ENCODE measurements at regions not wholly inside any gene's neighbourhood (a gene's known extent, or its start where the extent isn't known, plus 50 kb on each side); places are given as distances from the start of the nearest gene placed in this dataset.
A peak's percentile ranks its signal among the peaks of the same experiment; 100 is the strongest.
"Not testable (repeated sequence)": the region's sequence is repeated elsewhere in the genome, so short reads cannot be mapped to it uniquely, and the experiment has no call there.

DNA sequence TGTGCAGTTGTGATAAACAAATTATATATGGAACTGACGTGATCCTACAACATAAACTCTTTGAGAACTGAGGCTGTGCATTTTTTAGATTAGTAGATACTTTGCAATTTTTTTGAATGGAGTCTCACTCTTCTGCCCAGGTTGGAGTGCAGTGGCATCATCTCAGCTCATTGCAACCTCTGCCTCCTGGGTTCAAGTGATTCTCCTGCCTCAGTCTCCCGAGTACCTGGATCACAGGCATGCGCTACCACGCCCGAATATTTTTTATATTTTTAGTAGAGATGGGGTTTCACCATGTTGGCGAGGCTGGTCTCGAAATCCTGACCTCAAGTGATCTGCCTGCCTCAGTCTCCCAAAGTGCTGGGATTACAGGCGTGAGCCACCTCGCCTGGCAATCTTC, 145.9 kb downstream of the POTEH start:
- DNase-seq; intact Hi-C loops (cut with DNase I); H3K4me1 ChIP-seq; H3K9me3 ChIP-seq; H3K36me3 ChIP-seq; H3K4me3 ChIP-seq; H3K27ac ChIP-seq; ATAC-seq; H3K27me3 ChIP-seq: not testable (repeated sequence)
- 40% methylated on average over 9 of the region's 9 CpGs for WGBS (ENCODE audit: insufficient coverage, low coverage, low lambda C conversion rate, missing lambda C conversion rate)

GRCh38 chr22:15849772-15850171, 159.9 kb downstream of the POTEH start:
- ATAC-seq: peak in 2 of 4 donors; percentile 50 to 55
- H3K4me3 ChIP-seq; H3K9me3 ChIP-seq; H3K27me3 ChIP-seq; H3K36me3 ChIP-seq; H3K4me1 ChIP-seq; H3K27ac ChIP-seq; intact Hi-C loops (cut with DNase I); DNase-seq: not testable (repeated sequence)
- WGBS (ENCODE audit: insufficient coverage, low coverage, low lambda C conversion rate, missing lambda C conversion rate): 75% methylated on average over 1 of the region's 1 CpG

GRCh38 chr22:15853716-15854373, 164.0 kb downstream of the POTEH start:
- DNase-seq: not testable (repeated sequence)
- ATAC-seq: peak in 1 of 4 donors; percentile 68

GRCh38 chr22:15854421-15854820, 164.6 kb downstream of the POTEH start:
- intact Hi-C loops (cut with DNase I); H3K36me3 ChIP-seq; H3K9me3 ChIP-seq; H3K27ac ChIP-seq; H3K27me3 ChIP-seq; H3K4me1 ChIP-seq; H3K4me3 ChIP-seq: not testable (repeated sequence)
- 64% methylated on average over 7 of the region's 17 CpGs for WGBS (ENCODE audit: insufficient coverage, low coverage, low lambda C conversion rate, missing lambda C conversion rate)
- DNase-seq (peak; percentile 13 to 53 (median 46)), ATAC-seq (peak in 2 of 4 donors; percentile 28 to 58)

More at GRCh38 chr22:15853716-15854373, 164.0 kb downstream of the POTEH start:
- H3K27ac ChIP-seq; H3K4me1 ChIP-seq; H3K36me3 ChIP-seq; intact Hi-C loops (cut with DNase I); H3K4me3 ChIP-seq; H3K27me3 ChIP-seq; H3K9me3 ChIP-seq: not testable (repeated sequence)
- 78% methylated on average over 8 of the region's 23 CpGs for WGBS (ENCODE audit: insufficient coverage, low coverage, low lambda C conversion rate, missing lambda C conversion rate)

DNA sequence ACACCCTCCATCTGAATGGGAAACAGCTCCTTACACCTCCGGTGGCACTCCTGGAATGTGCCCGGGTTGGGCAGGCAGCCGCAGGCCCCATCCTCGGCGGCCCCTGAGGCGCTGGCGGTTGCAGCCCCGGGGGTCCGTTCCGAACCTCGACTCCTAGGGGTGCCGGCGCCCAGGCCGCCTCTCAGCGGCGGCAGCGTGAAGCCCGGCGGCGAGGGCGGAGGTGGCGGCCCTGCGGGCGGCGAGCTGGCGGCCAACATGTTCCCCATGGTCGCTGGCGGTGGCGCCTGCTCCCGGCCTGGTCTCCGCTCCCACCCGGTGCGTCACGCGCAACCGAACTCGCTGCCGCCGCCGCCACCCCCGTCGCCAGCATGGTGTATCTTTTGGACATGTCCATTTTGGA, 165.2 kb downstream of the POTEH start:
- H3K9me3 ChIP-seq; H3K4me1 ChIP-seq; H3K27ac ChIP-seq; H3K36me3 ChIP-seq; intact Hi-C loops (cut with DNase I); H3K27me3 ChIP-seq; H3K4me3 ChIP-seq; DNase-seq: not testable (repeated sequence)
- WGBS (ENCODE audit: insufficient coverage, low coverage, low lambda C conversion rate, missing lambda C conversion rate): 58% methylated on average over 8 of the region's 42 CpGs
- peak in 1 of 4 donors; percentile 46 for ATAC-seq

DNA sequence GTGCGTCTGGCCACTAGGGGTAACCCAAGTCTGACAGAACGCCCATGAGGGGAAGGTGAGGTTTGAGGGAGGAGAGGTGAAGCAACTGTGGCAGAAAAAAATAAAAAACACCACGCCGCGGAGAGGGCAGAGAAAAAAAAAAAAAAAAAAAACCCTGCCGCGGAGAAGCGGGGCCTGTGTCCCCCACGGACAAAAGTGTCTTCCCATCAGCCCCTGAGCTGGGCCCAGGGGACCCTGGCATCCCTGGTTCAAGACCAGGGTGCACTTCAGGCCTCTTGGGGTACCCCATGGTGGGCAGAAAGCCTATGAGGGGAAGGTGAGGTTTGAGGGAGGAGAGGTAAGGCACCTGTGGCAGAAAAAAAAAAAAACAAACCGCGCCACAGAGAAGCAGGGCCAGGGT, 191.1 kb downstream of the POTEH start:
- DNase-seq: peak in 1 of 3 donors; percentile 0
- H3K4me3 ChIP-seq; intact Hi-C loops (cut with DNase I); H3K27me3 ChIP-seq; H3K4me1 ChIP-seq; ATAC-seq; H3K27ac ChIP-seq; H3K36me3 ChIP-seq; H3K9me3 ChIP-seq: not testable (repeated sequence)
- 75% methylated on average over 7 of the region's 11 CpGs for WGBS (ENCODE audit: insufficient coverage, low coverage, low lambda C conversion rate, missing lambda C conversion rate)

DNA sequence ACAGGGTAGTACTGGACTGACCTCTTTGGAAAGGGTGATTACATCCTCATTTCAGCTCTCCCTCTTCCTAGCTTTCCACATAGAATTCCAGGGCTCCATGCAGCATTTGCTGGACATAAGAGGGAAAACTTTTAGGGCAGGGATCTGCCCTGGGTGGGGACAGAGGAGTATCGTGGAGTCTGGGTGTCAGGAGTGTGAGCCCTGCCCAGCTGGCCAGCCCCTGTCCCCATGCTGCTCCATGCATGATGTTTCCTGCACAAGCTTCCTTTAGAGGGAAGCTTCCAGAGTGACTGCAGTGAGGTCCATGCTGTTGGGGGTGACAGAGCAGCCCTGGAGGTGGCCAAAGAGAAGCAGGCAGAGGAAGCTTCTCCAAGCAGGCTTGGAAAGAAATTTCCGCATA, 214.5 kb downstream of the POTEH start:
- intact Hi-C loops (cut with DNase I); ATAC-seq; H3K27ac ChIP-seq; H3K9me3 ChIP-seq; H3K36me3 ChIP-seq; DNase-seq; H3K4me1 ChIP-seq; H3K27me3 ChIP-seq; H3K4me3 ChIP-seq: not testable (repeated sequence)
- no CpG with 5 or more reads among the region's 2 CpGs for WGBS (ENCODE audit: insufficient coverage, low coverage, low lambda C conversion rate, missing lambda C conversion rate)

GRCh38 chr22:15911704-15912103, 221.9 kb downstream of the POTEH start:
- H3K9me3 ChIP-seq; ATAC-seq; H3K36me3 ChIP-seq; H3K27ac ChIP-seq; H3K4me1 ChIP-seq; H3K4me3 ChIP-seq; H3K27me3 ChIP-seq; intact Hi-C loops (cut with DNase I); DNase-seq: not testable (repeated sequence)
- 50% methylated on average over 1 of the region's 1 CpG for WGBS (ENCODE audit: insufficient coverage, low coverage, low lambda C conversion rate, missing lambda C conversion rate)

- H3K4me1 ChIP-seq; intact Hi-C loops (cut with DNase I); H3K27ac ChIP-seq; H3K4me3 ChIP-seq; H3K36me3 ChIP-seq; H3K9me3 ChIP-seq; DNase-seq; H3K27me3 ChIP-seq; ATAC-seq: not testable (repeated sequence)
- no CpG with 5 or more reads among the region's 2 CpGs for WGBS (ENCODE audit: insufficient coverage, low coverage, low lambda C conversion rate, missing lambda C conversion rate)
Observed at GRCh38 chr22:15919120-15919519, 229.3 kb downstream of the POTEH start.

GRCh38 chr22:15920941-15921340, 231.1 kb downstream of the POTEH start:
- H3K4me1 ChIP-seq; H3K36me3 ChIP-seq; H3K27ac ChIP-seq; DNase-seq; H3K4me3 ChIP-seq; intact Hi-C loops (cut with DNase I); ATAC-seq; H3K9me3 ChIP-seq; H3K27me3 ChIP-seq: not testable (repeated sequence)
- no CpG with 5 or more reads among the region's 4 CpGs for WGBS (ENCODE audit: insufficient coverage, low coverage, low lambda C conversion rate, missing lambda C conversion rate)

DNA sequence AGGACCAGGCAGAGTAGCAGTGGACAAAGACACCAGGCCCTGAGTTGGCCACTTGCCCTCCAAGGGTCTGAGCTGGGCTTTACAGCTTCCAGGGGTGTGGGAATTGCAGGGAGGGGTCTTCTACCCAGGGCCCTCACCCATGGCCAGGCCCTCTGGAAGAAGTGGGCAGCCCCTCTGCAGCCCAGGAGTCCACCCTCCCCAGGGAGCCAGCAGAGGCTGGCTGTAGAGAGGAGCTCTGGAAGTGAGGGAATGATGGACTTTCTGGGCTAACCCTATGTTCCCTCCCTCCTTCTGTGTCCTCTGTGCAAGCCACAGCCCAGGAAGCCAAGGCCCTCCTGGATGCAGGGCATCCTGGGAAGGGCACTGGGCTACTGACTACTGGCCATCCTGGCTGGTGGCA, 232.3 kb downstream of the POTEH start:
- peak in 1 of 4 donors; percentile 8 for ATAC-seq
- intact Hi-C loops (cut with DNase I); H3K9me3 ChIP-seq: not testable (repeated sequence)

DNA sequence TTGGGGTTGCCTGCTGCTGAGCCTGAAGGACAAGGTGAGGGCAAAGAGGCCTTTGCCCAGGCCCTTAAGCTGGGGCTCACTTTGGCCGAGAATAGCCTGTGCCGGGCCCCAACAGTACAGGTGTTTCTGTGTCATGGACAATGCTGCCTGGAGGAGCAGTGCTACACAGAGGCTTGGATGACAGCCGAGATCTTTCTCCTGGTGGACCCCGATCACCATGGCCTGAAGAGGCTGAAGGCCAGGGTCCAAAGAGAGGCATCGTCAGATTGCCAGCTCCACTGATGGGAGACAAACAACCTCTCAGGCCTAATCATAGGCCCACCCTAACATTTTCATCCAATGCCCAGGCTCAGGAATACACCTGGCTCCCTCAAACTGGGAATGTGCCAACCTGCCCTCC, 232.8 kb downstream of the POTEH start:
- intact Hi-C loops (cut with DNase I); H3K4me3 ChIP-seq; H3K36me3 ChIP-seq; H3K27me3 ChIP-seq; H3K27ac ChIP-seq; H3K9me3 ChIP-seq; H3K4me1 ChIP-seq; DNase-seq: not testable (repeated sequence)
- ATAC-seq: peak in 1 of 4 donors; percentile 2
- no CpG with 5 or more reads among the region's 5 CpGs for WGBS (ENCODE audit: insufficient coverage, low coverage, low lambda C conversion rate, missing lambda C conversion rate)

More for the DNA sequence above, 232.3 kb downstream of the POTEH start:
- not testable (repeated sequence) for H3K4me3 ChIP-seq, H3K27me3 ChIP-seq, H3K4me1 ChIP-seq, H3K27ac ChIP-seq, H3K36me3 ChIP-seq, DNase-seq

Data from right lobe of liver (tissue), 6 donors.